H1 (cell line): ENCODE measurements at regions not wholly inside any gene's neighbourhood (a gene's known extent, or its start where the extent isn't known, plus 50 kb on each side); places are given as distances from the start of the nearest gene placed in this dataset.

Experiments used
- CTCF ChIA-PET: fragments of 300-600 bp; sonication (Branson Sonifier 250); formaldehyde crosslinking; loops from one replicate; lab custom pipeline; 2021; ENCODE audit not compliant: partially characterized antibody; lab: Charles Lee
- POLR2A ChIA-PET: fragments of 300-600 bp; sonication (Branson Sonifier 250); formaldehyde crosslinking; loops from one replicate; lab custom pipeline; 2021; ENCODE audit warnings: inconsistent platforms; ENCODE audit not compliant: partially characterized antibody; lab: Charles Lee
- DNase-seq, 2 experiments: peaks; one replicate each; pipeline versions ENCODE4 v3.0.0 to v3.0.0-alpha.2; 2010 to 2022; ENCODE audit warnings: low spot score in 2 of 2, low read depth in 1 of 2, mixed read lengths in 1 of 2
- FAIRE-seq: peaks from 2 replicates; lab custom pipeline; 2011; peaks lifted over from hg19 to GRCh38; lab: Jason Lieb, UNC
- H2AFZ ChIP-seq: 2 replicates; pipeline ENCODE4 v1.8.1; 2012; ENCODE audit warnings: low read length, inconsistent platforms
- H2AK5ac ChIP-seq: 2 replicates; pipeline ENCODE4 v1.6.1; 2013; ENCODE audit warnings: low read depth, low read length
- H2BK120ac ChIP-seq: replicated peaks from 2 replicates; pipeline ENCODE3; 2013; ENCODE audit warnings: low read depth, low read length, inconsistent platforms
- H2BK12ac ChIP-seq: 2 replicates; pipeline ENCODE4 v1.6.1; 2013; ENCODE audit warnings: low read depth, low read length
- H2BK15ac ChIP-seq: 2 replicates; pipeline ENCODE4 v1.6.1; 2013; ENCODE audit warnings: low read length
- H2BK20ac ChIP-seq: 2 replicates; pipeline ENCODE4 v1.6.1; 2013; ENCODE audit warnings: low read length
- H2BK5ac ChIP-seq: 2 replicates; pipeline ENCODE4 v1.6.1; 2013; ENCODE audit warnings: low read depth, low read length
- H3K14ac ChIP-seq: 2 replicates; pipeline ENCODE4 v1.6.1; 2013; ENCODE audit warnings: inconsistent platforms; ENCODE audit not compliant: insufficient read length
- H3K18ac ChIP-seq: 2 replicates; pipeline ENCODE4 v1.6.1; 2013; ENCODE audit warnings: low read length; ENCODE audit errors: extremely low read depth
- H3K23ac ChIP-seq: 2 replicates; pipeline ENCODE4 v1.6.1; 2013; ENCODE audit warnings: inconsistent platforms; ENCODE audit not compliant: insufficient read length
- H3K23me2 ChIP-seq: 2 replicates; pipeline ENCODE4 v1.6.1; 2013; ENCODE audit warnings: low read depth, low read length
- H3K27ac ChIP-seq: 2 replicates; pipeline ENCODE4 v1.6.1; 2011; ENCODE audit warnings: low read depth, low read length, inconsistent platforms
- H3K27me3 ChIP-seq, 4 experiments: replicated peaks in 1 of 4; 1 replicate in 1 of 4; 2 replicates in 3 of 4; pipeline versions ENCODE4 v1.6.1 to v1.8.1; 2011 to 2013; ENCODE audit warnings: low read length in 3 of 4, mild to moderate bottlenecking in 3 of 4, inconsistent platforms in 2 of 4, mixed read lengths in 2 of 4, moderate library complexity in 1 of 4; ENCODE audit not compliant: control insufficient read depth in 3 of 4, insufficient read depth in 3 of 4; ENCODE audit errors: extremely low read depth in 1 of 4
- H3K36me3 ChIP-seq, 4 experiments: 2 replicates each; pipeline versions ENCODE4 v1.6.1 to v1.8.1; 2011 to 2013; ENCODE audit warnings: mild to moderate bottlenecking in 4 of 4, low read length in 3 of 4, moderate library complexity in 2 of 4, control low read depth in 1 of 4, inconsistent platforms in 1 of 4; ENCODE audit not compliant: insufficient read depth in 4 of 4, control insufficient read depth in 2 of 4
- H3K4ac ChIP-seq: replicated peaks from 2 replicates; pipeline ENCODE3; 2013; ENCODE audit warnings: low read length, low read depth, mixed read lengths, inconsistent platforms; ENCODE audit not compliant: insufficient read length
- H3K4me1 ChIP-seq, 4 experiments: replicated peaks in 1 of 4; 1 replicate in 1 of 4; 2 replicates in 3 of 4; pipeline versions ENCODE4 v1.6.1 to v1.8.1; 2011 to 2013; ENCODE audit warnings: low read length in 3 of 4, inconsistent platforms in 2 of 4, mixed read lengths in 1 of 4; ENCODE audit not compliant: insufficient read depth in 4 of 4, control insufficient read depth in 3 of 4
- H3K4me2 ChIP-seq, 2 experiments: 2 replicates each; pipeline versions ENCODE4 v1.6.1 to v1.8.1; 2011 to 2013; ENCODE audit warnings: low read depth in 2 of 2, low read length in 2 of 2, control low read depth in 1 of 2, inconsistent platforms in 1 of 2, mild to moderate bottlenecking in 1 of 2; ENCODE audit not compliant: insufficient read depth in 1 of 2
- H3K4me3 ChIP-seq, 4 experiments: fragments of 200-600, 300-600 bp in 1 of 4; sonication (generic), shearing (Covaris generic), sonication (Bioruptor Twin) in 1 of 4; 2 replicates each; pipeline versions ENCODE4 v1.5.1 to v1.8.1; 2011 to 2016; ENCODE audit warnings: low read length in 4 of 4, low read depth in 3 of 4, control low read depth in 2 of 4, inconsistent platforms in 2 of 4, mild to moderate bottlenecking in 2 of 4, mixed read lengths in 1 of 4, moderate library complexity in 1 of 4; ENCODE audit not compliant: insufficient read depth in 2 of 4; ENCODE audit errors: extremely low read depth in 1 of 4
- H3K56ac ChIP-seq: replicated peaks from 2 replicates; pipeline ENCODE3; 2013; ENCODE audit warnings: low read depth, mild to moderate bottlenecking, mixed read lengths, low read length, inconsistent platforms; ENCODE audit not compliant: insufficient read length
- H3K79me1 ChIP-seq: 2 replicates; pipeline ENCODE4 v1.6.1; 2013; ENCODE audit warnings: low read depth, low read length, control low read depth
- H3K79me2 ChIP-seq, 2 experiments: 2 replicates each; pipeline versions ENCODE4 v1.6.1 to v1.8.1; 2012 to 2013; ENCODE audit warnings: low read length in 2 of 2, mild to moderate bottlenecking in 2 of 2, inconsistent platforms in 1 of 2; ENCODE audit not compliant: insufficient read depth in 2 of 2, control insufficient read depth in 1 of 2
- H3K9ac ChIP-seq, 4 experiments: replicated peaks in 1 of 4; 1 replicate in 1 of 4; 2 replicates in 3 of 4; pipeline versions ENCODE4 v1.6.1 to v1.8.1; 2011 to 2013; ENCODE audit warnings: low read depth in 3 of 4, low read length in 3 of 4, control low read depth in 2 of 4, mild to moderate bottlenecking in 2 of 4, moderate library complexity in 2 of 4, inconsistent platforms in 1 of 4; ENCODE audit errors: extremely low read depth in 1 of 4
- H3K9me3 ChIP-seq, 2 experiments: 2 replicates each; pipeline versions ENCODE4 v1.6.1 to v1.8.1; 2012 to 2013; ENCODE audit warnings: mild to moderate bottlenecking in 2 of 2, moderate library complexity in 2 of 2, control low read depth in 1 of 2, inconsistent platforms in 1 of 2, low read depth in 1 of 2, low read length in 1 of 2, mixed read lengths in 1 of 2; ENCODE audit not compliant: insufficient read depth in 2 of 2
- H4K20me1 ChIP-seq, 2 experiments: replicated peaks in 1 of 2; 2 replicates each; pipeline versions ENCODE3 to v1.8.1; 2011 to 2013; ENCODE audit warnings: inconsistent platforms in 2 of 2, low read length in 2 of 2, mild to moderate bottlenecking in 1 of 2; ENCODE audit not compliant: insufficient read depth in 2 of 2, control insufficient read depth in 1 of 2
- H4K5ac ChIP-seq: 2 replicates; pipeline ENCODE4 v1.6.1; 2013; ENCODE audit warnings: low read length, low read depth, mixed read lengths, inconsistent platforms; ENCODE audit not compliant: insufficient read length
- H4K8ac ChIP-seq: 2 replicates; pipeline ENCODE4 v1.8.0; 2013; ENCODE audit warnings: mild to moderate bottlenecking, moderate library complexity, low read length, inconsistent platforms; ENCODE audit not compliant: insufficient read depth; ENCODE audit errors: extremely low read depth
- H4K91ac ChIP-seq: replicated peaks from 2 replicates; pipeline ENCODE3; 2013; ENCODE audit warnings: low read length, mixed read lengths, inconsistent platforms; ENCODE audit not compliant: insufficient read length
- ATF2 ChIP-seq: IDR thresholded peaks from 2 replicates; pipeline ENCODE4 v1.6.1; 2012; ENCODE audit warnings: low read length, inconsistent platforms
- CTCF ChIP-seq, 3 experiments: IDR thresholded peaks; 1 replicate in 2 of 3; 2 replicates in 1 of 3; pipeline versions ENCODE4 v1.5.1 to v1.6.1; 2011; ENCODE audit warnings: low read length in 3 of 3, mild to moderate bottlenecking in 3 of 3, inconsistent platforms in 2 of 3, low read depth in 1 of 3, moderate library complexity in 1 of 3; ENCODE audit not compliant: insufficient read depth in 1 of 3; ENCODE audit errors: control extremely low read depth in 1 of 3
- EGR1 ChIP-seq: IDR thresholded peaks from 2 replicates; pipeline ENCODE4 v1.6.1; 2011; ENCODE audit warnings: low read depth, low read length, borderline replicate concordance
- JUND ChIP-seq: IDR thresholded peaks from 2 replicates; pipeline ENCODE4 v1.6.1; 2011; ENCODE audit warnings: mild to moderate bottlenecking, improper control_type of control experiment, low read length
- POLR2A ChIP-seq, 2 experiments: IDR thresholded peaks; 1 replicate in 1 of 2; 2 replicates in 1 of 2; pipeline ENCODE4 v1.6.1; 2011; ENCODE audit warnings: low read depth in 2 of 2, low read length in 2 of 2, mild to moderate bottlenecking in 2 of 2; ENCODE audit errors: control extremely low read depth in 1 of 2
- RAD21 ChIP-seq, 2 experiments: IDR thresholded peaks in 1 of 2; conservative IDR thresholded peaks in 1 of 2; 2 replicates each; pipeline ENCODE4 v1.6.1; 2011; ENCODE audit warnings: low read depth in 2 of 2, low read length in 2 of 2, improper control_type of control experiment in 1 of 2, inconsistent platforms in 1 of 2, mild to moderate bottlenecking in 1 of 2, moderate library complexity in 1 of 2
- WGBS, 2 experiments: shearing (Covaris generic) in 1 of 2; methylation state at CpG; one replicate each; pipeline versions ENCODE4 v1.1.6 to v1.1.7; 2013 to 2015; ENCODE audit warnings: low lambda C conversion rate in 2 of 2, mixed read lengths in 2 of 2, inconsistent platforms in 1 of 2, low coverage in 1 of 2, missing lambda C conversion rate in 1 of 2; ENCODE audit not compliant: insufficient replicate concordance in 2 of 2, insufficient coverage in 1 of 2, insufficient read length in 1 of 2; ENCODE audit errors: extremely low coverage in 1 of 2, missing lambda C conversion rate in 1 of 2; 5-methylcytosine and 5-hydroxymethylcytosine counted together

GRCh38 chr3:101131767-101132166 is 138.5 kb upstream of the ABI3BP start:
- CTCF ChIA-PET, result interaction anchor here (0.7 to 1.4 kb wide), 6 partner anchors 8 to 65 kb away, joined by 3 to 5 read pairs (median 3); no protein-coding TSS in a partner anchor
- Histone ChIP-seq H3K23me2 (no peaks in the 10 kb centered on the region), H3K27ac (no peak overlapping the region), H3K4ac (no peak overlapping the region), H3K4me1 (no peaks in the 10 kb centered on the region), H3K4me3 (no peak overlapping the region), H3K79me2 (no peaks in the 10 kb centered on the region), H2BK5ac (no peak overlapping the region), H3K27me3 (no peaks in the 10 kb centered on the region), H3K9me3 (no peaks in the 10 kb centered on the region), H3K14ac (no peak overlapping the region), H4K8ac (no peak overlapping the region), H4K91ac (no peak overlapping the region), H3K23ac (no peak overlapping the region), H2AK5ac (no peak overlapping the region), H3K4me2 (no peak overlapping the region), H2BK20ac (no peak overlapping the region), H3K56ac (no peak overlapping the region), H4K20me1 (no peaks in the 10 kb centered on the region), H3K9ac (no peak overlapping the region), H2BK15ac (no peak overlapping the region), H3K36me3 (no peaks in the 10 kb centered on the region), H2AFZ (no peak overlapping the region; the same call in 1 of the 2 replicates), H2BK120ac (no peak overlapping the region), H3K18ac (no peak overlapping the region), H3K79me1 (no peaks in the 10 kb centered on the region), H4K5ac (no peak overlapping the region), H2BK12ac (no peak overlapping the region)
- DNase-seq (no peak), FAIRE-seq (no peak)
- TF ChIP-seq POLR2A (IDR thresholded peaks at IDR 0.05; ENCODE audit: control extremely low read depth in 1 of 2, low read depth in 2 of 2, low read length in 2 of 2), result no peak
- TF ChIP-seq RAD21 (IDR thresholded peaks at IDR 0.05 in 1 of 2, conservative IDR thresholded peaks at IDR 0.05 in 1 of 2; ENCODE audit: low read depth in 2 of 2, low read length in 2 of 2), result peak in 1 of 2 experiments; percentile 6; a peak in 1 of 4 replicates
- TF ChIP-seq CTCF (IDR thresholded peaks at IDR 0.05; ENCODE audit: control extremely low read depth in 1 of 3, insufficient read depth in 1 of 3, low read depth in 1 of 3, low read length in 3 of 3), result peak in 2 of 3 experiments; percentile 13 to 53; a peak in 2 of 4 replicates
- TF ChIP-seq ATF2, result 0 out of 2 replicates have a peak, but pooled peaks have one; percentile 52
- TF ChIP-seq EGR1, result no peak
- TF ChIP-seq JUND, result 0 out of 2 replicates have a peak, but pooled peaks have one; percentile 43
- POLR2A ChIA-PET, result no interaction called here
- WGBS, 2 experiments, result 90% methylated on average over 2 of the region's 2 CpGs; no CpG with 5 or more reads in 1 of the 2 experiments
